NCI-H774 (cell line): ENCODE measurements at regions not wholly inside any gene's neighbourhood (a gene's known extent, or its start where the extent isn't known, plus 50 kb on each side); places are given as distances from the start of the nearest gene placed in this dataset.

Source experiments
- DNase-seq: peaks from one replicate; lab custom pipeline; 2025; lab: John Stamatoyannopoulos, UW

DNA sequence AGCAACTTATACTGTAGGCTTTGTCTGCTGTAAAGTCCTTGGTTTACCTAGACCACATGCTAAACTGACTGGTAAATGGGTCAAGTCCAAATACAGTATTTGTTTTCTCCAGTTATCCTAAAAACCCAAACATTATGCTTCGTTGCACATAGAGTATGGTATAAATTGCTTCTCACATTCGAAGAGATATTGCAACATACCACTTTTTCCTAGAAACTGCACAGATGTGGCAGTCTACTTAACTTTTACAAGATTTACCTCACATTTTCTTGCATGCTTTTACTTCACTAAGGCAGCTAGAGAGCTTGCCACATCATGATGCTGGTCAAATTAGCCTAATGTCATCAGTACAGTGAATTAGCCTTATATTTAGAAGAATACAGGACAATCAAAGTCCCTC, 66.0 kb upstream of the SCN7A start:
- DNase-seq = no peak

DNA sequence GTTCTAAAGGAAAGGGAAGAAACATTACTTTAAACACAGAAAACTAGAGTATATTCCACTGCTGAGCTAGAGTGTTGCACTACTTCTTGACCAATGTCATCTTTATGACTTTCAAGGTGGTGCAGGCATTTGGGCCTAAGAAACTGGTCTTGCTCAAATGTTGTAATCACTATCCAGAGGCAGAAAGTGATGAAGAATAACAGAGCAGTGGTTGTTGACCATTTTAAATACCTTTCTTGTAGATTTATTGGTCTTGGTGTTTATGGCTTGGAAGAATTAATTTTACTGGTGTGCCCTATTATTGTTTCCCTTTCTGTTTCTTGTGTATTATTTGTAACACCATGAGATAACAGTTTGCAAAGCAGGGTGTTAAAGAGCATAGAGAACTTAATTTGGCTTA, 56.9 kb upstream of the SCN7A start:
- no peak for DNase-seq

GRCh38 chr2:166545473-166545872, 51.4 kb upstream of the SCN7A start:
- no peak for DNase-seq
